SU-DHL-6 (cell line): ENCODE measurements at regions not wholly inside any gene's neighbourhood (a gene's known extent, or its start where the extent isn't known, plus 50 kb on each side); places are given as distances from the start of the nearest gene placed in this dataset.

Experiments used
- H2AFZ ChIP-seq: fragments of 200-600 bp; sonication (generic); 2 replicates; pipeline ENCODE4 v1.6.1; 2014; ENCODE audit warnings: low read depth, mild to moderate bottlenecking, moderate library complexity, mixed read lengths, antibody characterized with exemption, low read length; ENCODE audit not compliant: severe bottlenecking
- H3F3A ChIP-seq: fragments of 200-600 bp; shearing (Covaris generic); 2 replicates; pipeline ENCODE4 v1.6.0; 2016; ENCODE audit warnings: antibody characterized with exemption, mild to moderate bottlenecking; ENCODE audit not compliant: insufficient read depth
- H3K27ac ChIP-seq: fragments of 200-600 bp; sonication (generic); 2 replicates; pipeline ENCODE4 v1.5.1; 2016; ENCODE audit warnings: low read depth, mild to moderate bottlenecking, low read length, moderate library complexity, mixed read lengths
- H3K27me3 ChIP-seq: fragments of 200-600 bp; sonication (generic), shearing (Covaris generic); 2 replicates; pipeline ENCODE4 v1.6.0; 2014; ENCODE audit warnings: mild to moderate bottlenecking, low read length
- H3K36me3 ChIP-seq: fragments of 200-600 bp; sonication (generic); 2 replicates; pipeline ENCODE4 v1.6.1; 2014; ENCODE audit warnings: mild to moderate bottlenecking, low read length, mixed read lengths
- H3K4me2 ChIP-seq: fragments of 300-600, 200-600 bp; shearing (Covaris generic), sonication (generic); 2 replicates; pipeline ENCODE4 v1.6.0; 2014; ENCODE audit warnings: low read length, low read depth, mild to moderate bottlenecking; ENCODE audit not compliant: poor library complexity, severe bottlenecking
- H3K4me3 ChIP-seq: fragments of 200-600 bp; sonication (generic); 2 replicates; pipeline ENCODE4 v1.5.1; 2014; ENCODE audit warnings: antibody characterized with exemption, low read length, mild to moderate bottlenecking, mixed read lengths; ENCODE audit not compliant: insufficient read depth, poor library complexity, severe bottlenecking
- H3K79me2 ChIP-seq: fragments of 200-600 bp; sonication (generic); 2 replicates; pipeline ENCODE4 v1.6.1; 2014; ENCODE audit warnings: mild to moderate bottlenecking, low read length, moderate library complexity; ENCODE audit not compliant: insufficient read depth
- H3K9ac ChIP-seq: fragments of 200-600 bp; sonication (generic); 2 replicates; pipeline ENCODE4 v1.7.0; 2014; ENCODE audit warnings: mild to moderate bottlenecking, low read length
- H3K9me2 ChIP-seq: fragments of 200-600 bp; sonication (generic); replicated peaks from 2 replicates; pipeline ENCODE4 v1.6.1; 2014; ENCODE audit warnings: low read length; ENCODE audit not compliant: insufficient read depth
- H3K9me3 ChIP-seq: fragments of 200-600 bp; sonication (generic); 2 replicates; pipeline ENCODE4 v1.6.1; 2014; ENCODE audit warnings: low read length, mixed read lengths; ENCODE audit not compliant: insufficient read depth
- H4K20me1 ChIP-seq: fragments of 200-600 bp; sonication (generic); 2 replicates; pipeline ENCODE4 v1.6.1; 2014; ENCODE audit warnings: low read depth, mild to moderate bottlenecking, antibody characterized with exemption, low read length, moderate library complexity, mixed read lengths
- EZH2phosphoT487 ChIP-seq: fragments of 200-600 bp; sonication (generic), shearing (Covaris generic); conservative IDR thresholded peaks from 2 replicates; pipeline ENCODE4 v1.6.1; 2018; ENCODE audit warnings: mild to moderate bottlenecking, antibody characterized with exemption, low read length, moderate library complexity, mixed read lengths
- TF ChIP-seq, protein P1 (sequence below): fragments of 200-600 bp; sonication (generic); IDR thresholded peaks from one replicate; pipeline ENCODE4 v1.5.1; 2017; ENCODE audit warnings: antibody characterized with exemption, mild to moderate bottlenecking, low read length, moderate library complexity; ENCODE audit not compliant: insufficient read depth, poor library complexity, severe bottlenecking

DNA sequence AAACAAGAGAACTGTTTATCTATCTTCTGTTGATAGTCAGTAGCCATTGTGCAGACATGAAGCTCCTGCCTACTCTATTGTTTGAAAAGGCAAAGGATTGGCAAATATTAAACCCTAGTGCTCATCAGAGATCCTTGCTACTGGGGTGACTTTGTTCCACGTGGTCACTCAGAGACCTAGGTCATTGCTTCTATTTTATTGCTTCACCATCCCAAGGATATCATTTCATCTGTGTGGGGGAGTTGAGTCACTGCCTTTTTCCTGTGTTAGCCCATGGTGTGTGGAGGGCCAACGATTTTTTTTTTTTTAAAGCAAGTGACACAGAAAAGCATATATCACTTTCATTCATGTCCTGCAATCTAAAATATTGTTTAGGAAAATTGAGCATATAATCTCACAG lies 254.1 kb upstream of the RXFP2 start:
- H3K4me3 ChIP-seq = no peak overlapping the region
- H3K9ac ChIP-seq = no peak overlapping the region
- no peak overlapping the region for H3K4me2 ChIP-seq
- H3F3A ChIP-seq = no peaks in the 10 kb centered on the region
- no peak overlapping the region for H3K27ac ChIP-seq
- no peaks in the 10 kb centered on the region for H3K79me2 ChIP-seq
- H3K27me3 ChIP-seq = no peaks in the 10 kb centered on the region
- no peaks in the 10 kb centered on the region for H3K9me2 ChIP-seq
- H2AFZ ChIP-seq = no peak overlapping the region
- TF ChIP-seq EZH2phosphoT487 = no peak
- TF ChIP-seq, protein P1, sequence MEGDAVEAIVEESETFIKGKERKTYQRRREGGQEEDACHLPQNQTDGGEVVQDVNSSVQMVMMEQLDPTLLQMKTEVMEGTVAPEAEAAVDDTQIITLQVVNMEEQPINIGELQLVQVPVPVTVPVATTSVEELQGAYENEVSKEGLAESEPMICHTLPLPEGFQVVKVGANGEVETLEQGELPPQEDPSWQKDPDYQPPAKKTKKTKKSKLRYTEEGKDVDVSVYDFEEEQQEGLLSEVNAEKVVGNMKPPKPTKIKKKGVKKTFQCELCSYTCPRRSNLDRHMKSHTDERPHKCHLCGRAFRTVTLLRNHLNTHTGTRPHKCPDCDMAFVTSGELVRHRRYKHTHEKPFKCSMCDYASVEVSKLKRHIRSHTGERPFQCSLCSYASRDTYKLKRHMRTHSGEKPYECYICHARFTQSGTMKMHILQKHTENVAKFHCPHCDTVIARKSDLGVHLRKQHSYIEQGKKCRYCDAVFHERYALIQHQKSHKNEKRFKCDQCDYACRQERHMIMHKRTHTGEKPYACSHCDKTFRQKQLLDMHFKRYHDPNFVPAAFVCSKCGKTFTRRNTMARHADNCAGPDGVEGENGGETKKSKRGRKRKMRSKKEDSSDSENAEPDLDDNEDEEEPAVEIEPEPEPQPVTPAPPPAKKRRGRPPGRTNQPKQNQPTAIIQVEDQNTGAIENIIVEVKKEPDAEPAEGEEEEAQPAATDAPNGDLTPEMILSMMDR = no peak
- no peaks in the 10 kb centered on the region for H4K20me1 ChIP-seq
- no peaks in the 10 kb centered on the region for H3K9me3 ChIP-seq
- H3K36me3 ChIP-seq = no peaks in the 10 kb centered on the region

DNA sequence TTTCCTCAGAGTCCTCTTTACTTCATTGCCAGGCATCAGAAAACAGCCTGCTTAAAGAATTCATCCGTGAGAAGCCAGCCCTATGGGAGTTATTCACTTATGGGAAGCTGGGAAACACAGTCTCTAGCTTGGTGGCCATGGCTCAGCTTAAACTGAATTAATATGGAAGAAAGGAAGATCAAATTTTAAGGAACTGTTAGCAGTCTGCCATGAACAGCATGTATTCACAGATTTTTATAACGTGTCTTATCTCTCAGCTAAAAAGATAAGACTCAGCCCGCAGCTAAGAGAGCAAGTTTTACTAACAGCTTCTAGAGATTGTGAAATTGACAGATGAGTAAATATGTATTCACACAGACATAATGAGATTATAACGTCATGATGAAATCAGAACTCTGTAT lies 253.7 kb upstream of the RXFP2 start:
- TF ChIP-seq, protein P1 = no peak
- TF ChIP-seq EZH2phosphoT487 = no peak
- Histone ChIP-seq H3K27ac (no peak overlapping the region), H3K9me3 (no peaks in the 10 kb centered on the region), H3F3A (no peaks in the 10 kb centered on the region), H3K27me3 (no peaks in the 10 kb centered on the region), H3K9me2 (no peaks in the 10 kb centered on the region), H3K79me2 (no peaks in the 10 kb centered on the region), H4K20me1 (no peaks in the 10 kb centered on the region), H2AFZ (no peak overlapping the region), H3K9ac (no peak overlapping the region), H3K36me3 (no peaks in the 10 kb centered on the region), H3K4me2 (no peak overlapping the region), H3K4me3 (no peak overlapping the region)

- Histone ChIP-seq H3K9me2 (no peaks in the 10 kb centered on the region), H3K27me3 (no peaks in the 10 kb centered on the region), H3K4me3 (no peak overlapping the region), H3K9ac (no peak overlapping the region), H3K4me2 (no peak overlapping the region), H4K20me1 (no peaks in the 10 kb centered on the region; the same call in 1 of the 2 replicates), H3F3A (no peaks in the 10 kb centered on the region), H3K9me3 (no peaks in the 10 kb centered on the region; the same call in 1 of the 2 replicates), H3K27ac (no peak overlapping the region), H3K79me2 (no peaks in the 10 kb centered on the region), H3K36me3 (no peaks in the 10 kb centered on the region), H2AFZ (no peak overlapping the region)
- TF ChIP-seq EZH2phosphoT487 = no peak
- TF ChIP-seq, protein P1 = no peak
These were observed 244.0 kb upstream of the RXFP2 start for GRCh38 chr13:31495336-31495735.
